Mucosa of stomach (tissue), 1 donor: ENCODE measurements at regions not wholly inside any gene's neighbourhood (a gene's known extent, or its start where the extent isn't known, plus 50 kb on each side); places are given as distances from the start of the nearest gene placed in this dataset.

Experiments used
- H3K27me3 ChIP-seq: one replicate; pipeline ENCODE4 v1.7.0; 2013; ENCODE audit warnings: mild to moderate bottlenecking, low read length; ENCODE audit not compliant: control insufficient read depth, insufficient read depth
- H3K36me3 ChIP-seq: one replicate; pipeline ENCODE4 v1.7.0; 2013; ENCODE audit warnings: low read length; ENCODE audit not compliant: control insufficient read depth, insufficient read depth
- H3K4me1 ChIP-seq: one replicate; pipeline ENCODE4 v1.7.0; 2013; ENCODE audit warnings: mild to moderate bottlenecking, low read length; ENCODE audit not compliant: control insufficient read depth, insufficient read depth
- H3K4me3 ChIP-seq: one replicate; pipeline ENCODE4 v1.7.0; 2013; ENCODE audit warnings: low read length
- H3K9ac ChIP-seq: one replicate; pipeline ENCODE4 v1.7.0; 2013; ENCODE audit warnings: mild to moderate bottlenecking, low read length, moderate library complexity
- H3K9me3 ChIP-seq: one replicate; pipeline ENCODE4 v1.7.0; 2013; ENCODE audit warnings: mild to moderate bottlenecking, low read length, moderate library complexity; ENCODE audit not compliant: control insufficient read depth
- donor health status: Pancreatic carcinoma.

DNA sequence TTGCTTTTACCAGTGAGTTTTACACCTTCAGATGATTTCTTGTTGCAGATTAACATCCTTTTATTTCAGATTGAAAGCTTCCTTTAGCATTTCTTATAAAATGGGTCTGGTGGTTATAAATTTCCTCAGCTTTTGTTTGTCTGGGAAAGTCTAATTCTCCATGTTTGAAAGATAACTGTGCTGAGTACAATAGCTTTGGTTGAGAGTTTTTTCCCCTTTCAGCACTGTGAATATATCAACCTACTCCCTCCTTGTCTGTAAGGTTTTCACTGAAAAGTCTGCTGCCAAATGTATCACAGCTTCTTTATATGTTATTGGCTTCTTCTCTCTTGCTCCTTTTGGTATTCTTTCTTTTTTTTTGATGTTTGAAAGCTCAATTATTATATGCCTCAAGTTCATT is 53.5 kb upstream of the ACTRT1 start:
- Histone ChIP-seq H3K4me3 (no peak overlapping the region), H3K36me3 (no peaks in the 10 kb centered on the region), H3K27me3 (no peaks in the 10 kb centered on the region), H3K9me3 (no peaks in the 10 kb centered on the region), H3K4me1 (no peaks in the 10 kb centered on the region), H3K9ac (no peak overlapping the region)
